Adrenal gland (tissue), 5 donors: ENCODE measurements at regions not wholly inside any gene's neighbourhood (a gene's known extent, or its start where the extent isn't known, plus 50 kb on each side); places are given as distances from the start of the nearest gene placed in this dataset.
A peak's percentile ranks its signal among the peaks of the same experiment; 100 is the strongest.

Experiments
- POLR2A ChIP-seq, 2 donors: fragments of 450-650 bp; IDR thresholded peaks; one replicate each; pipeline ENCODE4 v1.6.1; 2017; ENCODE audit warnings: antibody characterized with exemption in 2 of 2, mild to moderate bottlenecking in 2 of 2, moderate library complexity in 1 of 2
- TF ChIP-seq, protein P1 (sequence below), 6 experiments: fragments of 450-650 bp in 4 of 6; fragments of 200-600 bp in 2 of 6; sonication (generic) in 1 of 6; IDR thresholded peaks; 1 replicate in 5 of 6; 2 replicates in 1 of 6; pipeline versions ENCODE4 v1.5.1 to v1.8.0; 2016 to 2021; ENCODE audit warnings: antibody characterized with exemption in 6 of 6, mild to moderate bottlenecking in 2 of 6, moderate library complexity in 1 of 6
- donor health status: DM: no; HTN: no; CAD: no.

DNA sequence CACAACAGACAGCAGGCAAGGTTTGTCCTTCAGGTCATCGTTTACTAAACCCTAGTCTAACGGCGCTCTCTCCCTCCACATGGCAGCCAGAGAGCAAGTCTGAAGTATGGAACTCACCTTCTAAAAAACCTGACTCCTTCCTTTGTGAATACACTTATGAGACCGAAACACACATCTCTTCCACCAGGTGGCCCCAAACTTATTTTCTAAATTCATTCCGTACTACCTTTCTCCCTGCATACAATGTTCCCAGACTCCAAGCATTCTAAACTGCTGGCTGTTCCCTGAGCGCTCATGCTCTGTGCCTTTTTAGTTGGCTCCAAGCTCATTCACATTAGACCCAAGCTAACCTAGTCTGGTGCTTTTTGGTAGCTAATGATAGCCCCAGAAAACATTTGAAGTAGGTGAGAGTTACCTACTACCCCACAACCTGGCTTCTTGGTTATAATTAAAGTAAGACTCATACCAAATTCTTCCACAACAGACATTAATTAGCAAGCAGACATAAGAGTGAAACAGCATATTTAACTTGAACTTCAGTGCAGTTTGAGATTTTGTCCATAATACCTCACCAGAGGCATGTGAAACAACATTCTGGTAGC lies 67.6 kb upstream of the DCLK2 start:
- TF ChIP-seq POLR2A (IDR thresholded peaks at IDR 0.05): no peak
- TF ChIP-seq, protein P1, sequence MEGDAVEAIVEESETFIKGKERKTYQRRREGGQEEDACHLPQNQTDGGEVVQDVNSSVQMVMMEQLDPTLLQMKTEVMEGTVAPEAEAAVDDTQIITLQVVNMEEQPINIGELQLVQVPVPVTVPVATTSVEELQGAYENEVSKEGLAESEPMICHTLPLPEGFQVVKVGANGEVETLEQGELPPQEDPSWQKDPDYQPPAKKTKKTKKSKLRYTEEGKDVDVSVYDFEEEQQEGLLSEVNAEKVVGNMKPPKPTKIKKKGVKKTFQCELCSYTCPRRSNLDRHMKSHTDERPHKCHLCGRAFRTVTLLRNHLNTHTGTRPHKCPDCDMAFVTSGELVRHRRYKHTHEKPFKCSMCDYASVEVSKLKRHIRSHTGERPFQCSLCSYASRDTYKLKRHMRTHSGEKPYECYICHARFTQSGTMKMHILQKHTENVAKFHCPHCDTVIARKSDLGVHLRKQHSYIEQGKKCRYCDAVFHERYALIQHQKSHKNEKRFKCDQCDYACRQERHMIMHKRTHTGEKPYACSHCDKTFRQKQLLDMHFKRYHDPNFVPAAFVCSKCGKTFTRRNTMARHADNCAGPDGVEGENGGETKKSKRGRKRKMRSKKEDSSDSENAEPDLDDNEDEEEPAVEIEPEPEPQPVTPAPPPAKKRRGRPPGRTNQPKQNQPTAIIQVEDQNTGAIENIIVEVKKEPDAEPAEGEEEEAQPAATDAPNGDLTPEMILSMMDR (IDR thresholded peaks at IDR 0.05): peak; percentile 24 to 72 (median 61)
